GM12892 (cell line): ENCODE measurements at regions not wholly inside any gene's neighbourhood (a gene's known extent, or its start where the extent isn't known, plus 50 kb on each side); places are given as distances from the start of the nearest gene placed in this dataset.

Experiments used
- POLR2A ChIP-seq: IDR thresholded peaks from 2 replicates; pipeline ENCODE4 v1.6.1; 2011; ENCODE audit warnings: low read depth, low read length, control low read depth
- POLR2AphosphoS5 ChIP-seq: IDR thresholded peaks from 2 replicates; pipeline ENCODE4 v1.6.1; 2011; ENCODE audit warnings: low read depth, low read length, control low read depth

GRCh38 chr1:199746666-199747384 is 280.7 kb upstream of the NR5A2 start:
- no peak for TF ChIP-seq POLR2AphosphoS5
- no peak for TF ChIP-seq POLR2A
